ENCODE measurements at regions not wholly inside any gene's neighbourhood (a gene's known extent, or its start where the extent isn't known, plus 50 kb on each side); places are given as distances from the start of the nearest gene placed in this dataset.
A peak's percentile ranks its signal among the peaks of the same experiment; 100 is the strongest.

GRCh38 chr2:18454692-18455235, 105.7 kb downstream of the RDH14 start:
- Histone ChIP-seq H3K27ac (ENCODE audit: low read depth, low read length) (no peak overlapping the region), H2AFZ (ENCODE audit: low read length) (no peak overlapping the region), H3K23me2 (ENCODE audit: low read depth, low read length) (no peaks in the 10 kb centered on the region), H3K79me1 (ENCODE audit: low read depth, low read length) (no peaks in the 10 kb centered on the region), H2BK120ac (replicated peaks; ENCODE audit: low read depth, low read length) (no peak overlapping the region), H3K4me2 (ENCODE audit: insufficient read depth in 1 of 2, low read depth in 2 of 2, low read length in 2 of 2) (no peak overlapping the region), H2BK12ac (ENCODE audit: low read depth, low read length) (no peak overlapping the region), H3K4me3 (ENCODE audit: extremely low read depth in 1 of 4, insufficient read depth in 2 of 4, low read depth in 3 of 4, low read length in 4 of 4) (no peak overlapping the region), H2AK5ac (ENCODE audit: low read depth, low read length) (no peak overlapping the region), H3K56ac (replicated peaks; ENCODE audit: insufficient read length, low read depth, low read length) (no peak overlapping the region), H3K9me3 (ENCODE audit: insufficient read depth in 2 of 2, low read depth in 1 of 2, low read length in 1 of 2) (no peaks in the 10 kb centered on the region), H3K79me2 (ENCODE audit: control insufficient read depth in 1 of 2, insufficient read depth in 2 of 2, low read length in 2 of 2) (no peaks in the 10 kb centered on the region), H3K27me3 (replicated peaks in 1 of 4; ENCODE audit: control insufficient read depth in 3 of 4, extremely low read depth in 1 of 4, insufficient read depth in 3 of 4, low read length in 3 of 4) (no peaks in the 10 kb centered on the region), H4K91ac (replicated peaks; ENCODE audit: insufficient read length, low read length) (no peak overlapping the region), H3K18ac (ENCODE audit: extremely low read depth, low read length) (peak overlapping the region; percentile 27; the same call in 1 of the 2 replicates), H3K9ac (replicated peaks in 1 of 4; ENCODE audit: extremely low read depth in 1 of 4, low read depth in 3 of 4, low read length in 3 of 4) (no peak overlapping the region), H3K14ac (ENCODE audit: insufficient read length) (no peak overlapping the region), H4K5ac (ENCODE audit: insufficient read length, low read depth, low read length) (no peak overlapping the region), H2BK15ac (ENCODE audit: low read length) (no peak overlapping the region), H2BK20ac (ENCODE audit: low read length) (no peak overlapping the region), H2BK5ac (ENCODE audit: low read depth, low read length) (no peak overlapping the region), H3K4me1 (replicated peaks in 1 of 4; ENCODE audit: control insufficient read depth in 3 of 4, insufficient read depth in 4 of 4, low read length in 3 of 4) (peaks cover 0 to 9% (median 5%) of the 10 kb centered on the region in 4 experiments; a peak in 3 of 7 replicates), H4K20me1 (replicated peaks in 1 of 2; ENCODE audit: control insufficient read depth in 1 of 2, insufficient read depth in 2 of 2, low read length in 2 of 2) (no peaks in the 10 kb centered on the region), H3K4ac (replicated peaks; ENCODE audit: insufficient read length, low read depth, low read length) (no peak overlapping the region), H4K8ac (ENCODE audit: extremely low read depth, insufficient read depth, low read length) (no peak overlapping the region), H3K36me3 (ENCODE audit: control insufficient read depth in 2 of 4, insufficient read depth in 4 of 4, low read length in 3 of 4) (no peaks in the 10 kb centered on the region), H3K23ac (ENCODE audit: insufficient read length) (no peak overlapping the region)
- WGBS, 2 experiments (ENCODE audit: extremely low coverage in 1 of 2, insufficient coverage in 1 of 2, insufficient read length in 1 of 2, insufficient replicate concordance in 2 of 2, low coverage in 1 of 2, low lambda C conversion rate in 2 of 2, missing lambda C conversion rate in 1 of 2) = 88% methylated on average over 6 of the region's 6 CpGs; no CpG with 5 or more reads in 1 of the 2 experiments
- DNase-seq (ENCODE audit: low read depth in 1 of 2, low spot score in 2 of 2) (no peak), FAIRE-seq (no peak)
- POLR2A ChIA-PET (ENCODE audit: partially characterized antibody) = no interaction called here
- CTCF ChIA-PET (ENCODE audit: partially characterized antibody) = interaction anchor here (1.1 to 2.6 kb wide), 8 partner anchors 9 to 664 kb away, joined by 3 to 16 read pairs (median 4); no protein-coding TSS in a partner anchor
- no peak for TF ChIP-seq FOSL1 (IDR thresholded peaks at IDR 0.05; ENCODE audit: insufficient read depth, low read depth, low read length)
- no peak for TF ChIP-seq SIX5 (IDR thresholded peaks at IDR 0.05; ENCODE audit: low read depth, low read length)
- no peak for TF ChIP-seq SP2 (IDR thresholded peaks at IDR 0.05; ENCODE audit: low read length)
- no peak for TF ChIP-seq NRF1 (IDR thresholded peaks at IDR 0.05; ENCODE audit: low read depth, low read length)
- no peak for TF ChIP-seq CEBPB (IDR thresholded peaks at IDR 0.05; ENCODE audit: low read depth, low read length)
- TF ChIP-seq TAF7 (optimal IDR thresholded peaks at IDR 0.05; ENCODE audit: borderline replicate concordance, low read depth, low read length) = no peak
- TF ChIP-seq TEAD4 (IDR thresholded peaks at IDR 0.05; ENCODE audit: low read depth, low read length) = no peak
